Natural killer cell treated with Interleukin-12 subunit alpha and Interleukin-12 subunit beta and Interleukin-15 and Interleukin-18, amount 100 ng/mL, for 72 hours (primary cell): ENCODE measurements at regions not wholly inside any gene's neighbourhood (a gene's known extent, or its start where the extent isn't known, plus 50 kb on each side); places are given as distances from the start of the nearest gene placed in this dataset.

ENCODE experiments used
- ATAC-seq, 2 donors: fragments of 150-1000 bp; cut with Tn5 transposase in 1 of 2; sonication (Bioruptor Pico), chemical (Tn5 transposase) in 1 of 2; 2 replicates each; pipeline ENCODE4 v1.10.0; 2021
- DNase-seq: peaks from one replicate; pipeline ENCODE4 v3.0.0; 2022; ENCODE audit warnings: low spot score
- H3K27ac Mint-ChIP-seq, 2 donors: 1 replicate in 1 of 2; 2 replicates in 1 of 2; pipeline ENCODE4 v1.8.0; 2022; ENCODE audit warnings: mixed read lengths in 2 of 2, mild to moderate bottlenecking in 1 of 2, moderate library complexity in 1 of 2
- H3K27me3 Mint-ChIP-seq, 2 donors: 1 replicate in 1 of 2; 2 replicates in 1 of 2; pipeline ENCODE4 v1.8.0; 2022; ENCODE audit warnings: mixed read lengths in 2 of 2
- H3K36me3 Mint-ChIP-seq: one replicate; pipeline ENCODE4 v1.8.0; 2022; ENCODE audit warnings: mixed read lengths
- H3K4me1 Mint-ChIP-seq, 2 donors: 1 replicate in 1 of 2; 2 replicates in 1 of 2; pipeline ENCODE4 v1.8.0; 2022; ENCODE audit warnings: low read depth in 2 of 2, mixed read lengths in 2 of 2, mild to moderate bottlenecking in 1 of 2
- H3K4me3 Mint-ChIP-seq: one replicate; pipeline ENCODE4 v1.8.0; 2022; ENCODE audit warnings: mixed read lengths
- H3K9me3 Mint-ChIP-seq: 2 replicates; pipeline ENCODE4 v1.8.0; 2022; ENCODE audit warnings: mixed read lengths

DNA sequence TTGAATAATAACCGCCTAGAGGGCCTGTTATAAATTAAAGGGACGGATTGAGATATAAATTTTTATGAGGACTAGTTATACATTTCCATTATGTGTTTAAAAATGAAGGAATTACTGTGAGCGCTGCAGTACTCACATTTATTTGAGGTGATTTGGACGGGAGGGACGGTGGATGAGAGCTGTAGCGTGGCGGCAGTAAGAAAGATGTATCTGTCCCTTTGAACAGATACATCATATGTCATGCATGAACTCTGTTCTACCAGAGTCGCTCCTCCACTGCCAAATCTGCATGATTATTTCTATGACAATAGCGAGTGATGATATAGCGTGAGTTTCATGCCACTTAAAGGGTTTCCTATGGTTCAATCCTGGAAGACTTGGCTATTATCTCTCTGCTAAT lies 538.8 kb downstream of the MCTP2 start:
- Mint-ChIP-seq H3K4me3 (no peak overlapping the region), H3K4me1 (no peaks in the 10 kb centered on the region), H3K27ac (no peak overlapping the region), H3K36me3 (no peaks in the 10 kb centered on the region), H3K27me3 (peaks cover 5 to 20% of the 10 kb centered on the region in 2 donors), H3K9me3 (no peaks in the 10 kb centered on the region)
- no peak for ATAC-seq
- DNase-seq = no peak

DNA sequence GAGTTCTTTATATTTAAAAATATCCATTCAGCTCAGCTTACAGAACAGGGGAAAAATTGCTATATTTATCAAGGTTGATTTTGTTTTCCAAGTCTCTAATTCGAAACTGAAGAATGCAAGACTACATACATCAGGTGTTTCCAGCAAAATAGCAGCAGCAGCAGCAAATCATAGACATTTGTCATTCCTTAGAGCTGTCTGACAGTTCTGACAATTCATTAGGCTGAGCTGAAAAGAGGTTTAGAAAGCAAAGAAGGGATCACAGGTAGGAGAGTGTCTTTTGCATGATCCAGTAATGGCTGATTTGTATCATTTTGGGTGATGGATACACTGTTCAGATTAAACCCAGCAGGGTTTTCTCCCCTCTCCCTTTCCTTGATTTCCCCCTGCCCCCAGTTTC lies 545.7 kb downstream of the MCTP2 start:
- DNase-seq = no peak
- ATAC-seq = no peak
- Mint-ChIP-seq H3K4me3 (no peak overlapping the region), H3K36me3 (no peaks in the 10 kb centered on the region), H3K27ac (no peak overlapping the region), H3K27me3 (peaks cover 13 to 17% of the 10 kb centered on the region in 2 donors), H3K9me3 (peaks cover 4% of the 10 kb centered on the region), H3K4me1 (no peaks in the 10 kb centered on the region)

DNA sequence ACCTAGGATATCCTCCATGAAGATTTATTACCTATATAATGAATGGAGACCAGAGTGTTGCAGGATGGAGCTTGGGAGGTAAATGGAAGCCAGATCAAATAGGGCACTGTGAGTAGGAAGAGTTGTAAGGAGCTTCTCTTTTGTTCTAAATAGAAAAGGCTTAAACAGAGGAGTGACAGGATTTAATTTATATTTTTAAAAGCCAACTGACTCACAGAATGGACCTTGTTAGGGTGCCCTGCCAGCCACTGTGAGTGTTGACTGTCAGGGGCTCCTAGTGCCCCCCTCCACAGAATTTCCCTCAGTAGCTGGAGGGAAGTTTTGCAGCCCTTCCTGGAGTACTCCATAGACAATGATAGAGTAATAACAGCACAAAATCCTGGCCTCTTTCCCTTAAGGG lies 547.5 kb downstream of the MCTP2 start:
- no peaks in the 10 kb centered on the region for H3K4me1 Mint-ChIP-seq
- H3K4me3 Mint-ChIP-seq = no peak overlapping the region
- H3K27me3 Mint-ChIP-seq = peaks cover 9 to 14% of the 10 kb centered on the region in 2 donors
- ATAC-seq (no peak), DNase-seq (no peak)
- no peak overlapping the region for H3K27ac Mint-ChIP-seq
- H3K36me3 Mint-ChIP-seq = no peaks in the 10 kb centered on the region
- peaks cover 4% of the 10 kb centered on the region for H3K9me3 Mint-ChIP-seq

DNA sequence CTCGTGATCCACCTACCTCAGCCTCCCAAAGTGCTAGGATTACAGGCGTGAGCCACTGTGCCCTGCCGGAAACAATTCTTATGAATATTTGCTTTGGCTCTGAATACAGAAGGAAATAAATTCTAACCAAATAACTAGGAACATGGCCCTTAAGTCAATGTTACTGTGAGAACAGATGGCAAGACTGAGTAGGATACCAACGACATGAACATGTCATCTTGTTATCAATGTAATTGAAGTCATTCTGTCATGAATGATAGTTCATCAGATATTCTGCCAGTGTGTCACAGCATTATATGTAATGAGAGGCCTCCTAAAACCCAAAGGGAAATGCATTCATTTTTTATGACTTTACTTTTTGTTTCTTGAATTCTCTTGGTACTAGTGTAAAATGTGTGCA lies 548.8 kb downstream of the MCTP2 start:
- no peak for ATAC-seq
- Mint-ChIP-seq H3K36me3 (no peaks in the 10 kb centered on the region), H3K27ac (no peak overlapping the region), H3K4me1 (no peaks in the 10 kb centered on the region), H3K4me3 (no peak overlapping the region), H3K9me3 (peaks cover 4% of the 10 kb centered on the region), H3K27me3 (peaks cover 14 to 17% of the 10 kb centered on the region in 2 donors)
- no peak for DNase-seq

DNA sequence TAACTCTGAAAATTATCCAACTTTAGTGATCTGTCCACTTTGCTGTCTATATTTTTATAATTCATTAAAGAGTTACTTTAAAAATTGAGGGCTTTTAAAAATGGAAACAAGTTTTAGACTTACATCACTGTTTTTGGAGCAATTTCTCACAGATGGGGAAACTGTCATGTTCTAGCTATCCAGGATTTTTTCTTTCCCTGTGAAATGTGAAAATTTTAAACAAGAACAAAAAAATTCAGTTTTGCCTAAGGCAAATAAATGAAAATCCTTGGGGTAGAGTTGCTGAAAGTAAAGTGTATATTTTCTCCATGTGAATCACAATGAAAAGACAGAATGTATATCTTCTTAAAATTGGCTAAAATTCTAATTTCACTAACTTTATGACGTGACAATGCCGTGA lies 553.7 kb downstream of the MCTP2 start:
- ATAC-seq = no peak
- DNase-seq = no peak
- Mint-ChIP-seq H3K36me3 (peaks cover 5% of the 10 kb centered on the region), H3K4me3 (no peak overlapping the region), H3K27ac (no peak overlapping the region), H3K27me3 (peaks cover 17 to 22% of the 10 kb centered on the region in 2 donors), H3K4me1 (no peaks in the 10 kb centered on the region), H3K9me3 (peaks cover 12% of the 10 kb centered on the region)

DNA sequence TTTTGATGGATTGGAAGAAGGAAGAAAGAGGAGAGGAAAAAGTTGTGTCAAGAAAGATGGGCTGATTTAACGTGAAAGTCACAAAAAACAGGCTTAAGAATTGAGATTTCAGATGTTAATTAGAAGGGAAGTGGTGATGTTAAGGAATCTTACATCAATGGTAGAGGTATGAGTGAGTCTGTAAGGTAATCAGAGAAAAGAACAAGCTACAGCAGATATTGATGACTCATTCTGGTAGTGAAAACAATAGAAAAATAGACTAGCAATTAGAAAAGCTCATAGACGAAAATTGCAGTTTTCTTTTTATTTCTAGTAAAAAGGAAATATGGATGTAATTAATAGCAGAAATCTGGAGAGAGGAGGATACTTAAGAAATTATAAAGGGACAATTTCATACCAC lies 559.6 kb downstream of the MCTP2 start:
- no peak overlapping the region for H3K4me3 Mint-ChIP-seq
- peaks cover 12 to 24% of the 10 kb centered on the region in 2 donors for H3K27me3 Mint-ChIP-seq
- H3K27ac Mint-ChIP-seq = no peak overlapping the region
- peaks cover 5% of the 10 kb centered on the region for H3K36me3 Mint-ChIP-seq
- peaks cover 11% of the 10 kb centered on the region for H3K9me3 Mint-ChIP-seq
- no peak for DNase-seq
- ATAC-seq = no peak
- no peaks in the 10 kb centered on the region for H3K4me1 Mint-ChIP-seq

DNA sequence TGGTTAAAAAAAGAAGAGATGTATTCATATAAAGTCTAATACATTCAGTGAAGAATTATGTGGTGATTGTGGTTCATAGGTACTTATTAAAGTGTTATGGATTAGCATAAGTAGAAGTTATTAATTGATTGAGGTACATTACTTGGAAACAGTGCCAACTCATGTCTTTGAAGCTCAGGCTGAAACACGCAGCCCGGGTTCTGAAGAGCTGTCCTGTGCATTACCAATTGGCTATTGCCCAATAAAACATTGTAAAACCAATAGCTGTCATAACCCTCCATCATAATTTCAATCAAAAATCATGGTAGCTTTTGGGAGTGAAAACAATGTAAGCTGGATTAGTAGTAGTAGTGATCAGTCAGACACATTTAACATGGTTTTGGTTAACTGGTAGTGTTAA lies 560.1 kb downstream of the MCTP2 start:
- H3K36me3 Mint-ChIP-seq = peaks cover 5% of the 10 kb centered on the region
- no peak overlapping the region for H3K27ac Mint-ChIP-seq
- H3K27me3 Mint-ChIP-seq = peaks cover 12 to 24% of the 10 kb centered on the region in 2 donors
- no peak for DNase-seq
- no peaks in the 10 kb centered on the region for H3K4me1 Mint-ChIP-seq
- no peak overlapping the region for H3K4me3 Mint-ChIP-seq
- peaks cover 11% of the 10 kb centered on the region for H3K9me3 Mint-ChIP-seq
- ATAC-seq = no peak

DNA sequence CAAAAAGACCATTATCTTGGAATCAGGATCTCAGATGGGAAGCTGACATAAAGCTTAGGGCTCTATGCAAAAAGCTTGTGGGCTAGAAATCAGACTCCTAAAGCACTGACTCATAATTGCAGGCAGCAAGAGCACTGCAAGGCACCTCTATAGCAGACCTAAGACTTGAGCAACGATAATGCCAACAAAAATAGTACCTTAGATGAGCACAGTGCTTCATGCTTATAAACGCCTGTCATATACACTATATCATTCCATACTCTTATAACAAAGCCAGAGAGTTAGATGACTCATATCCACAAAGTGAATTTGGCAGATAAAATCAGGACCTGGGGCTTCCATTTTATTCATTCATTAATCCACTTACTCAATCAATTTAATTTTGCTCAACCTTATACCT lies 560.8 kb downstream of the MCTP2 start:
- DNase-seq = no peak
- no peak overlapping the region for H3K27ac Mint-ChIP-seq
- H3K9me3 Mint-ChIP-seq = peaks cover 11% of the 10 kb centered on the region
- H3K27me3 Mint-ChIP-seq = peaks cover 11 to 24% of the 10 kb centered on the region in 2 donors
- ATAC-seq = no peak
- no peaks in the 10 kb centered on the region for H3K4me1 Mint-ChIP-seq
- peaks cover 5% of the 10 kb centered on the region for H3K36me3 Mint-ChIP-seq
- no peak overlapping the region for H3K4me3 Mint-ChIP-seq

DNA sequence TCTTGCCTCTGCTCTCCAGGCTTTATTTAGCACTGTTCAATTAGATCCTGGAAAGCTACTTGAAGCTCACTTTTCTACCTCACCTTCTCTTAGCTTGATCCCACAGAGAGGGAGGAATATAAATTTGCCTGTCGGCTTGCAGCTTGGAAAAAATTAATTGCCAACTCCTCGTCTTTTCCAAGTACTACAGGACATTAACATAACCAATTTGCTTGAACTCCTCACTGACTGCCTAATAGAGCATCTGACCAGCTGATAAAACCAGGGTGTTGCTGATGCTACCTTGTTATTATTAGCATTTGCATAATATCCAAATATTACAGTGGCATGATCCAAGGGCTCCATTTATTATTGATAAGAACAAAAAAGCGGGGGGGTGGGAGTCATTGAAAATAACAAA lies 561.8 kb downstream of the MCTP2 start:
- ATAC-seq (no peak), DNase-seq (no peak)
- Mint-ChIP-seq H3K27me3 (peaks cover 8 to 19% of the 10 kb centered on the region in 2 donors), H3K4me1 (no peaks in the 10 kb centered on the region), H3K9me3 (peaks cover 12% of the 10 kb centered on the region), H3K4me3 (no peak overlapping the region), H3K27ac (no peak overlapping the region), H3K36me3 (peaks cover 2% of the 10 kb centered on the region)

DNA sequence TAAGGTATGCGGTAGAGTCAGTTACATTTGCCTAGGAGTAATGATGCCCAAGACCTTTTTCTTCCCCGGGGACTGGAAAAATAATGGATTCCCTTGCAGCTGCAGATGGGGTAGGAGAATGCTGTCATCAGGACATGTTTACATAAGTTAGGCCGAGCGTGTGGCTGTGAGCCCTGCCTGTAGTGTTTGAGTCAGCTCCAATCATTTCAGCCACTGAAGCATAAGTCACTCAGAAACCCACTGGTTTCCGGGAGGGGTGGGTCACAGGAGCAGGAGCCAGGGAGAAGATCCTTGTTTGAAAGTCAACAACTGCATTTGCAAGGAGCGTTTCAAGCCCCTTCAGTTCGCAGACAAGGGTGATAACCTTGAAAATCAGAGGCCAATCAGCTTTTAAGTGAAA lies 562.3 kb downstream of the MCTP2 start:
- DNase-seq (no peak), ATAC-seq (no peak)
- no peaks in the 10 kb centered on the region for H3K36me3 Mint-ChIP-seq
- peaks cover 5 to 16% of the 10 kb centered on the region in 2 donors for H3K27me3 Mint-ChIP-seq
- no peak overlapping the region for H3K27ac Mint-ChIP-seq
- H3K4me3 Mint-ChIP-seq = no peak overlapping the region
- no peaks in the 10 kb centered on the region for H3K4me1 Mint-ChIP-seq
- H3K9me3 Mint-ChIP-seq = peaks cover 10% of the 10 kb centered on the region

DNA sequence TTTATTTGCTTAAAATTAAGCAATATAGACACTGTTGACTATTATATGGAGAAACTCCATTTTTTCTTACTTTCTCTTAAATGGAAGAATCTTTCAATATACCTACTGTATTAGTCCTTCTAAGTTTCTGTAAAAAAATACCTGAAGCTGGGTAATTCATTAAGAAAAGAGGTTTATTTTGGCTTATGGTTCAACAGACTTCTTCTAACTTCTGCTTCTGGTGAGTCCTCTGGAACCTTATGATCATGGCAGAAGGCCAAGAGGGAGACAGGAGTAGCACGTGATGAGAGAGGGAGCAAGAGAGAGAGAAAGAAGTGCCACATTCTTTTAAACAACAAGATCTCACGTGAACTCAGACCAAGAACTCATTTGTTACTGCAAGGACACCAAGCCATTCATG lies 573.3 kb downstream of the MCTP2 start:
- Mint-ChIP-seq H3K4me1 (no peaks in the 10 kb centered on the region), H3K4me3 (no peak overlapping the region), H3K27ac (no peak overlapping the region), H3K27me3 (peaks cover 11 to 44% of the 10 kb centered on the region in 2 donors), H3K36me3 (peaks cover 6% of the 10 kb centered on the region), H3K9me3 (peaks cover 10% of the 10 kb centered on the region)
- DNase-seq (no peak), ATAC-seq (no peak)

DNA sequence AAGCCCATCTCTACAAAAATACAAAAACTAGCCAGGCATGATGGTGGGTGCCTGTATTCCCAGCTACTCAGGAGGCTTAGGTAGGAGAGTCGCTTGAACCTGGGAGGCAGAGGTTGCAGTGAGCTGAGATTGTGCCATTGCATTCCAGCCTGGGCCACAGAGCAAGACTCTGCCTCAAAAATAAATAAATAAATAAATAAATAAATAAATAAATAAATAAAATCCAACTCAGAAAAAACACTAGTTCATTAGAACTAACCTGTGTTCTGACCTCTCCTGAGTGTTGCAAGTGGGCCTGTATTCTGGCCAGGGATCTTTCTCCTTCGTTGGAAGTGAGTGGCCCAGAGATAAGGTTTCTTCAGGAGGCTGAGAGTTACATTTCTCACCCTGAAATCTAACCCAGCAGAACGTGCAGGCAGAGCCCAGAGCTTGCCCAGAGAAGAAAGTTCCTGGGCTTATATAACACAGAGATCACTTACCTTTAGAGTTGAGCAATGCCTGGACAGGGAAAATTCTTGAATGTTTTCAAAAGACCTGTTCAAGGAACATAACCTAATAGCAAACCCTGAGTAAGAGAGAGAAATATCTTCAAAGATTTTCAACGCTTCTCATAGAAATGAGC lies 583.9 kb downstream of the MCTP2 start:
- H3K4me1 Mint-ChIP-seq = no peaks in the 10 kb centered on the region
- ATAC-seq (no peak), DNase-seq (no peak)
- peaks cover 7 to 13% of the 10 kb centered on the region in 2 donors for H3K27me3 Mint-ChIP-seq
- no peaks in the 10 kb centered on the region for H3K9me3 Mint-ChIP-seq
- no peak overlapping the region for H3K4me3 Mint-ChIP-seq
- H3K27ac Mint-ChIP-seq = no peak overlapping the region
- H3K36me3 Mint-ChIP-seq = no peaks in the 10 kb centered on the region

DNA sequence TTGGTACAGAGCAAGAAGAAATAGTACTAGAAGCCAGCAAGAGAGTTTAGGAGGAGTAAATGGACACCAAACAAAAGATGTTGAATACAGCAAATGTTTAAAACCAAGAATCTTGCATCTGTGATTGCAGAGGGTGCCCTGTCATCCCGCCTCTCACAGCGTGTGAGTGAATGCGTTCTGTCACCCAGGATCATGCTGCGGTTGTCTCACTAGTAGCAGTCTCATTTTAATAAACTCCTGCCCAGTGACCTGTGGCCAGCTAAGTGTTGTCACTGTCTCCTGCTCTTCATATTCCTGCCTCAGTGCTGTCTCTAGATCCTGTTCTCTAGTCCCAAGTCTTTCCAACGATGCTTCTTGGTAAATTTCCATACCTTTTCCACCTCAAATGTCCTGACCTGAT lies 584.6 kb downstream of the MCTP2 start:
- H3K4me3 Mint-ChIP-seq = no peak overlapping the region
- H3K27me3 Mint-ChIP-seq = peaks cover 10 to 13% of the 10 kb centered on the region in 2 donors

DNA sequence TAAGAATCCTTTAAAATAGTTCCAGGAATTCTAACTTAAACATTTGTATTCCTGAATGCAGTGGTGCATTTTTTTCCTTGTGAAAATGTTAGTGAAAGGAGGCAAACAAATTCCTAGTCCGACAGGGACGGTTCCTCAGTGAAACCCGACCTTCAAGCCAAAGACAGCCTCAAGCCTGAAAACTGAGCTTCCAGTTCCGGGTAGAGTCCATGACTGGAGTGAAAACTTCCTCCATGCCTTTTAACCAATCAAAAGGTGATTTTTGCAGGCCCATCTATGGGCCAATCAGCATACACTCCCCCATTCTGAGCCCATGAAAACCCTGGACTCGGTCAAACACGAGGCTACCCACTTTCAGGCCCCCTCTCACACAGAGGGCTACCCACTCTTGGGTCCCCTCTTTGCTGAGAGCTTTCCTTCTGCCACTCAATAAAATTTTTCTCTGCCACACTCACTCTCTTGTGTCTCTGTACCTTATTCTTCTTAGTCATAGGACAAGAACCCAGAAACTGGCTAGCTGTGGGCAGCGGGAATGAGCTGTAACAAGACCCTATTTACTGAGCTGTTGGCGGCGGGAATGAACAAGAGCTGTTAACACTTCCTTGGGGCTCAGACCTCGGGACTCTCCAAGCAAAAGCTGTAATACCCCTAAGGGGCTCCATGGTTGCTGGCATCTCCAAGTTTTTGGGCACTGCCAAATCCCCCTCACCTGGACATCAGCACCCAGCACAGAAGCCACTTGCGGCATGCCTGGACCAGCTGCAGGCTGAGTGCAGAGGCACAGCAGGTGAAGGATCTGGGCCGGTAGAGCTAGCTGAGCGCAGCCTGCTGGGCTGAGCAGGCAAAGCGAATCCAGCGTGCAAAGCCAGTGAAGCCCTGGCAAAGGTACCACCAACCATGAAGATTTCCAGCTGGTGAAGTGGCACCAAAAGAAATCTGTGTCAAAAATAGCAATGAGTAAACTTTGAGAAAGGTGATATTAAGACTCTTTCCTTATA lies 598.8 kb downstream of the MCTP2 start:
- Mint-ChIP-seq H3K9me3 (no peaks in the 10 kb centered on the region), H3K27ac (no peak overlapping the region), H3K27me3 (peaks cover 20 to 54% of the 10 kb centered on the region in 2 donors), H3K4me3 (no peak overlapping the region), H3K4me1 (no peaks in the 10 kb centered on the region), H3K36me3 (no peaks in the 10 kb centered on the region)
- DNase-seq (no peak), ATAC-seq (no peak)

More for the DNA sequence above, 584.6 kb downstream of the MCTP2 start:
- ATAC-seq (no peak), DNase-seq (no peak)
- Mint-ChIP-seq H3K27ac (no peak overlapping the region), H3K9me3 (no peaks in the 10 kb centered on the region), H3K36me3 (no peaks in the 10 kb centered on the region), H3K4me1 (no peaks in the 10 kb centered on the region)
